ENCODE measurements at regions not wholly inside any gene's neighbourhood (a gene's known extent, or its start where the extent isn't known, plus 50 kb on each side); places are given as distances from the start of the nearest gene placed in this dataset.
"Not testable (repeated sequence)": the region's sequence is repeated elsewhere in the genome, so short reads cannot be mapped to it uniquely, and the experiment has no call there.

- DNase-seq (ENCODE audit: low read depth, low spot score): no peak
These were observed 178.4 kb upstream of the CDIN1 start for GRCh38 chr15:36400936-36401585.

- DNase-seq (ENCODE audit: low read depth, low spot score): no peak
These were observed 177.8 kb upstream of the CDIN1 start for GRCh38 chr15:36401586-36401966.

DNA sequence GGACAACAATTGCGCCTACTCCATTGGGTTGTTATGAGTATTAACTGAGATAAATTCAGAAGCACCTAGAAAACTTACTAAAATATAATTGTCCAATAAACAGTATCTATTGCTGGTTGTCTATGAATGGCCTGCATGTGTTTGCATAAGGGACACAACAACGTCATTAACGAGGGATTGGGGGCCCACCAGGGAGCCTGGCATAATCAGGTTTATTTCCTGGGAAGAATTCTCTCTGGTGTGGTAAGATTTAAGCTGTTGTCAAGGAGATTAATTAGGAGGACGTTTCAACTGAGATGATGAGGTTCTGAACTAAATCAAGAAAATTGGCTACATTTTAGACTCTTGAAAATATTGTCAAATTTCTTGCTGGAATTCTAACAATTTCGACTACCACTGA lies 176.1 kb upstream of the CDIN1 start:
- no peak for DNase-seq (ENCODE audit: low read depth, low spot score)

GRCh38 chr15:36406366-36406765 lies 173.1 kb upstream of the CDIN1 start:
- no peak for DNase-seq (ENCODE audit: low read depth, low spot score)

DNA sequence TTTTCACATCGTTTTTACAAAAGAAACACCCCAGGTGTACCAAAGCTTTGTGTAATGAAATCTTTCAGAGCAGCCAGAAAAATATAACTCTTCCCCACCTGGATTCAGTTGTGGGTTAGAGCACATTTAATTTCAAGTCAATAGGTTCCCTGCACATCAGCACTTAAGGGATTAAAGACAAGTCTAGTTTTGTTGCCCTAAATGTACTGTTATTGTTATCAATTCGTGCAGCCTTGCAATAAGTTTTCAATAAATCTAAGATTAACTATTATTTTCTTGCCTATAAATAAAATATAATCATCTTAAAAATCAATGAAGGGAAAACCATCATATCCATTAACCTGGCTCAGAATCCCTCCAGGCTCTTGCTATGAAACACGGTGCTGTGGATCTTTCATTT lies 172.5 kb upstream of the CDIN1 start:
- no peak for DNase-seq (ENCODE audit: low read depth, low spot score)

- DNase-seq (ENCODE audit: low read depth, low spot score): no peak
These were observed 171.8 kb upstream of the CDIN1 start for GRCh38 chr15:36407647-36408046.

GRCh38 chr15:36409819-36410218 lies 169.6 kb upstream of the CDIN1 start:
- no peak for DNase-seq (ENCODE audit: low read depth, low spot score)

DNA sequence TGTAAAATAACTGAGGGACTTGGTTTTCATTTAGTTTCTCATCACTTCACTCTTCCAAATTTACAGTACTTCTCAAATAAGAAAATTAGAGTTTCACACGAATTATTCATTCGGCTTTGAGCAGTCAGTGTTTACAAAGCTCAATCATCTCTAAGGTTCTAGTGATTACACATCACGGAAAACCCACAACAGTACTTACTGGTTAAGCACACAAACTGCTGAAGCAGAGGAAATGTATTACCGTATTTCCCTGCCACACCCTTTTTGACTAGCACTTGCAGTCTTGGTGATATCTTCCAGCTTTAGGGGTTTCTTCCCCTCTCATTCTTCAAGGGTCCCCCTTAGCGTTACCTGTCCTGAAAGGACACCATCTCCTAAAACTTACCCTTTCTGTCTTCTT lies 164.8 kb upstream of the CDIN1 start:
- DNase-seq (ENCODE audit: low read depth, low spot score): no peak

DNA sequence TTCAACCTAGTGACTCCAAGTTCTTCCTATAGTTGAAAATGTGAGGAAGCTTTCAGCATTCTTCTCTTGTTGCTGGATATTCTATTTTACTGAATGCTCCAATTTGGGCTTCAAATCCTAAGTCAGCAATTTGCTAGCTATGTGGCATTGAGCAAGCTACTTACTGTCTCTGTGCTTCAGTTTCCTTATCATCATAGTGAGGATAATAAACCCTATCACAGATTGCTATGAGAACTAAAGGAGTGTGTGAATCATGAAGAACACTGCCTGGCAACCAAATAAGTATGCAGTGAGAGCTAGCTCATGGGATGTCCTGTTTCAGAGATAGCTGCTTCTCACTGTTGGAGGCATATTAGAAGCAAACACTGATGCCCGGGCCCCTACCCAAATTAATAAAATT lies 163.8 kb upstream of the CDIN1 start:
- DNase-seq (ENCODE audit: low read depth, low spot score): no peak

- DNase-seq (ENCODE audit: low read depth, low spot score): no peak
These were observed 156.8 kb upstream of the CDIN1 start for GRCh38 chr15:36422631-36423030.

DNA sequence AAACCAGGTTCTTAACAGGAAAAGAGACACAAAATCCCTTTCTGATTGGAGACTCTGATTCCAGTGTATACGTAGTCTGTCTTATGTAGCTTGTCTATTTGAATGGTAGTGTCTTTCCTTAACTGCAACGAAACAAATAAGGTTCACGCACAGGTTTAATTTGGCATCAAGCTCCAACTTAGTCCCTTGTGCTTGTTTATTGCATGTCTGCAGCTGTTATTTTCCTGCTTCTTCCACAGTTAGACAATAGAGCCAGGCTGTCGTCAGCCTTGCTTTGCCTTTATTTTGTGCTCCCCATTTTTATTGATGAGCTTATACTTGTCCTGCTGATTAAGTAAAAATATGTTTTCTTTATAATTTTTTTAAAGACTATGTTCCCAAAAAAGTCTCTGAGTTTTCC lies 152.7 kb upstream of the CDIN1 start:
- DNase-seq (ENCODE audit: low read depth, low spot score): no peak

DNA sequence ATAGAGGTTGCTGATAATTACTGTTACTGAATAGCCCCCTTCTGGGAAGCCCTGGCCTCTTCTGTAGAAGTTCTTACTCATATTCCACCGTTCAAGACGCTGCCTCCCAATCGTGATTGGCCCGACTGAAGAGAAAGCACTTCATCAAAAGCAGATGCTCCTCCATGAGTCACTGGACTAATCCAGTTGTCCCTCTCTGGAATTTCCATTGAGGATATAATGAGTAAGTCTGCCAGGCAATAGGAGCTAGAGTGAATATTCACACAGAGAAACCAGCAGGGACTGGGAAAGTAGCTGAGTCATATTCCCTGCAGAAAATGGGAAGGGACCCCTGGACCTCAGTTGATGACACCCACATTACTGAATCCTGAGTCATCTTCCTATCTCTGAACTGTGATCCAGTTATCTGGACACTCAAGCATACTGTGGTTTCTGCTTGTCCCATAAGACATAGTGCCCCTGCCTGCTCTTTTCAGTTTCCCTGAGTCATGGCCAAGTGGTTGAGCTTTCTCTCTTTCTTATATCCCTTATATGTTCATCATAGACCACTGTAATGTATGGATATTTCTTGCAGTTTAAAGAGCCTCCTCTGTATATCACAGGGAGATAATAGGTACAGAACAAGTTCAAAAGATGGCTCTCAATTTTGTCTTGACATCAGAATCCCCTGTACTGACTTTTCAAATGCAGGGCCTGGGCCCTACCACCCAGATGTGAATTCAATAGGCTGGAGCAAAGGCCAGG lies 151.2 kb upstream of the CDIN1 start:
- no peak for DNase-seq (ENCODE audit: low read depth, low spot score)

- no peak for DNase-seq (ENCODE audit: low read depth, low spot score)
These were observed 149.7 kb upstream of the CDIN1 start for GRCh38 chr15:36429707-36430106.

DNA sequence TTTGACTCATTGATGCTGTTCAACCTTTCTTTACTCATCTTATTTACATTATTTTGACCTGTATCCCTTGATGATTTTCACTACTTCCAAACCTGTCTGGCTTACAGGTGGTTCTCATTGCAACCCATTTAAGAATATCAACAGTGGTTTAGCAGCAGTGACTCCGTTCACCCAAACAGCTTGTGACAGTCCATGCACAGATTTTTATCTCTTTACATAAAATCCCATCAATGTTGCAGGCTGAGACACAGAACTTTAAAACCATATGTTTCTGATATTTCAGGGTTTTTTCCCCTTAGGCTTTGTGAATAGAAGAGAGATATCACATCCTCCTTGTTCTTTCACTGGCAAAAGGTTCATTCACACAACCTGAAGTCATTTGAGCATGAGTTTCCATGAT lies 149.1 kb upstream of the CDIN1 start:
- no peak for DNase-seq (ENCODE audit: low read depth, low spot score)

DNA sequence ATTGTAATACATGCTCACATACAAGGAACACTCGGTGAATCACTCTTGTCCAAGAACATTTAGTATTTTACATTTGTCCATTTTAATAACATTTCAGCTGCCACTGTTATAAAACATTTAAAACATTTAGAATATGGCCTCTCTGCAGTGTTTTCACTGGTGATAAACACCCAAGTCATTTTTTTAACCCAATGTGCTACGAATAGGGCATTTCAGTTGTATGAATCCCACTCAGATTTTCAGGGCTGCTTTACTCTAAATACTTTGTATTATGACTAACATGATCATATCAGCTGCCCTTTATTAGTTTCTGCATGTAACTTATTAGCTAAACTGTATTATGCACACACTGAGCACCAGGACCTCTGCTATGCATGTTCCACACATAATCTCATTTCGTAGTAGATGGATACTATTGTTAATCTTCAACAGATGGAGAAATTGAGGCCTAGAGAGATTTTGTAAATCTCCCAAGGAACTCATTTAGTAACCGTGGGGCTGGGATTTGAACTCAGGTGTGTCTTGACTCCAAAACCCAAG lies 148.6 kb upstream of the CDIN1 start:
- DNase-seq (ENCODE audit: low read depth, low spot score): no peak

GRCh38 chr15:36432161-36432560 lies 147.3 kb upstream of the CDIN1 start:
- no peak for DNase-seq (ENCODE audit: low read depth, low spot score)

GRCh38 chr15:36434177-36434576 lies 145.2 kb upstream of the CDIN1 start:
- DNase-seq (ENCODE audit: low read depth, low spot score): no peak

GRCh38 chr15:36438499-36438898 lies 140.9 kb upstream of the CDIN1 start:
- no peak for DNase-seq (ENCODE audit: low read depth, low spot score)

GRCh38 chr15:36447373-36447772 lies 132.1 kb upstream of the CDIN1 start:
- no peak for DNase-seq (ENCODE audit: low read depth, low spot score)

DNA sequence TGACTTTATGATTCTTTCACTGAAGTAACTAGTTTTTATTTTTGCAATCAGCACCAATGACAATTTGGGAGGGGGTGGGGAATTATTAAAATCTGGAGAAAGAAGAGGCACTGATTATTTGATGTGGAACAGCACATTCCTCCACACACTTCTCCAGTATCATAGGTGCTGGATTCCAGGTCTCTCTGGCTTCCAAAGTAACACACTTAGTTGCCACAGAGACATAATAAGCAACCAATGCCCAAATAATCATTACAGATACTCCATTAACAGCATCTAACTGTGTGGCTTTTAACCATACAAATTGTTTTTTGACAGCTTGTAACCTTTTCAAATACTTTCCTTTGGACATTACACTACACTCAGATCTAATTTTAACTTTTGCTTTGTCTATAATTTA lies 131.0 kb upstream of the CDIN1 start:
- DNase-seq (ENCODE audit: low read depth, low spot score): no peak

DNA sequence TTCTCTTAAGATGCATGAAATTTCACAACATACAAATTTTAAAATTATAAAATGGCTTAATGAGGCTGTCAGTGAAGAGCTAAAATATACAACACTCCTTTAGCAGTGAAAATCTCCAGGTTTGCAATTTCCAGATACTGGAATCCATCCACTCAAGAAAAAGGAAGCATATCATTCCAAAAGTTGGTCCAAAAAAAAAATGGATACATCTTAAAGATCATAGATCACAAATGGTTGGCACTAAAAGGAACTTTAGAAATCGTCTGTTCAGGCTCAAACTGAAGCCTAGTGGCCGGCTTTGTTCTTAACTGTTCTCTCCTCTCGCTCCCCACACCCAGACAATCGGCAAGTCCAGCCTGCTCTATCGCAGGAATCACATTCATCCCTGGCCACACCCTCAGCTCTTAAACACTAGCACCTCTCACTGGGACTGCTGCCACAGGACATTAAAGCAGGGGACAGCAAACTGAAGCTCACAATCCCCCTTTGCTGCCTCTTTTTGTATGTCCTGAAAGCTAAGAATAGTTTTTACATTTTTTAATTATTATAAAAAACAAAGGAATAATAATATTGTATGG lies 130.3 kb upstream of the CDIN1 start:
- no peak for DNase-seq (ENCODE audit: low read depth, low spot score)

DNA sequence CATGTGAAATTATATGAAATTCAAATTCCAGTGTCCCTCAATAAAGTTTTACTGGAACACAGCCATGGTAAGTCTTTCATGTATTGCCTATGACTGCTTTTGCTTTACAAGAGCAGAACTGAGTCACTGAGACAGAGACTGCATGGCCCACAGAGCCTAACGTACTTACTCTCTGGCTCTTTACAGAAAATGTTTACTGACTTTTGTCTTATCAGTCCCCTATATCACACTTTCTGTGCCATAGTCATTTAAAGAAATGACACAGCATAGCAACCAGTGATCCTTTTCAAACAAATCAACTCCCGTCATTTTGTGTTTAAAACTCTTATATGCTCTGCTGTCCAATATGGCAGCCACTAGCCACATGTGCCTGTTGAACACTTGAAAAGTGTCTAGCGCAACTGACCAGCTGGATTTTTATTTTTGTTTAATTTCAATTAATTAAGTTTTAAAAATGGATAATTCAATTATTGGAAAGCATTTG lies 129.7 kb upstream of the CDIN1 start:
- DNase-seq (ENCODE audit: low read depth, low spot score): no peak

DNA sequence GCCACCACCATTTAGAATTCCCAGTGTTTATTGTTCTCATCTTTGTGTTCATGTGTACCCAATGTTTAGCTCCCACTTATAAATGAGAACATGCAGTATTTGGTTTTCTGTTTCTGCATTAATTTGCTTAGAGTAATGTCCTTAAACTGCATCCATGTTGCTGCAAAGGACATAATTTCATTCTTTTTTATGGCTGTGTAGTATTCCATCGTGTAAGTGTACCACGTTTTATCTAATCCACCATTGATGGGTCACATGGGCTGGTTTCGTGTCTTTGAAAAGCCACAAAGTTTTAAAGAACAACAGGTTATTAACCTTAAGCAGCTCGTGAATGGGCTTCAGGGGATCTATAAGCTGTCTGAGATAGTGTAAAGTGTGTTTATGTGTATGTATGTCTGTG lies 125.2 kb upstream of the CDIN1 start:
- not testable (repeated sequence) for DNase-seq (ENCODE audit: low read depth, low spot score)
